Activated naive CD4-positive, alpha-beta T cell treated with anti-CD3 and anti-CD28 coated beads, Interleukin-2, amount 50 U/mL, for 24 hours (primary cell): ENCODE measurements at regions not wholly inside any gene's neighbourhood (a gene's known extent, or its start where the extent isn't known, plus 50 kb on each side); places are given as distances from the start of the nearest gene placed in this dataset.
"Not testable (repeated sequence)": the region's sequence is repeated elsewhere in the genome, so short reads cannot be mapped to it uniquely, and the experiment has no call there.

Experiments used
- H3K27ac Mint-ChIP-seq: one replicate; pipeline ENCODE4 v1.8.0; 2021; ENCODE audit warnings: mild to moderate bottlenecking, mixed read lengths
- H3K27me3 Mint-ChIP-seq: one replicate; pipeline ENCODE4 v1.8.0; 2021; ENCODE audit warnings: mixed read lengths
- H3K36me3 Mint-ChIP-seq: one replicate; pipeline ENCODE4 v1.8.0; 2021; ENCODE audit warnings: mixed read lengths
- H3K4me1 Mint-ChIP-seq: one replicate; pipeline ENCODE4 v1.8.0; 2021; ENCODE audit warnings: mixed read lengths
- H3K4me3 Mint-ChIP-seq: one replicate; pipeline ENCODE4 v1.8.0; 2021; ENCODE audit warnings: mild to moderate bottlenecking, mixed read lengths
- H3K9me3 Mint-ChIP-seq: one replicate; pipeline ENCODE4 v1.8.0; 2021; ENCODE audit warnings: mixed read lengths

DNA sequence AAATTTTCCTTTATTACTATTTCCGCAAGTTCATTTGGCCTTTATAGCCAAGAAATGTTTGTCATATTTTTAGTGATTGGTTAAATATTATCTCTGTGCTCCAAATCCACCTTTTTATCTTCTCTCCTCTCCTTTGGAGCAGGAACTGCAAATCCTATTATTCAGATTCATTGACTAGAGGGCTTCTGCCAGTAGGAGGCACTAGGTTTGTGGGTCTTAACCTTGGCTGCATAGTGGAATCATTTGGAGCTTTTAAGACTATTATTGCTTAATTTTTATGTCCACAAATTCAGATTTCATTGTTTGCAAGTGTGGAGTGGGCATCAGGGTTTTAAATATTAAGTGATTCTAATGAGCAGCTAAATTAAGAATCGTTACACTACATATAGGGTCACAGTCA is 75.3 kb upstream of the SYT10 start:
- no peak overlapping the region for H3K4me3 Mint-ChIP-seq
- H3K27ac Mint-ChIP-seq, result no peak overlapping the region
- no peaks in the 10 kb centered on the region for H3K9me3 Mint-ChIP-seq
- no peaks in the 10 kb centered on the region for H3K36me3 Mint-ChIP-seq
- peaks cover 2% of the 10 kb centered on the region for H3K27me3 Mint-ChIP-seq
- H3K4me1 Mint-ChIP-seq, result no peaks in the 10 kb centered on the region

DNA sequence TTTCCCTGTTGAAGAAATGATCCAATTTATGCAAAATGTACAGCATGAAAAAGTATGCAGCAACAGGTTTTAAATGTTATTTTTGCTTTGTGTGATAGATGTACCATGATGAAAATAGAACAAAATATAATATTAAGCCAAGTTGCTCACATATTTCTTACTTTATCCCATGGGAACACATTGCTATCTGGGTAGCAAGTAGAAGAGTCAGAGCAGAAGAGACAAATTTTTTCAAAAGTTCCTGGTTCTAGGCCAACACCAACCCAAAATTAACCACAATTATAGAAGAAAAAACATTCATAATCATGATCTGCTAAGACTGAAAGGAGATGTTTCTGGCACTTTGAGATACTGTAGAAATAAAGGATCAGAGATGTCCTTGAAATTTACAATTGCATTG is 79.9 kb upstream of the SYT10 start:
- Mint-ChIP-seq H3K9me3 (no peaks in the 10 kb centered on the region), H3K4me3 (no peak overlapping the region), H3K36me3 (no peaks in the 10 kb centered on the region), H3K27ac (no peak overlapping the region), H3K27me3 (peaks cover 2% of the 10 kb centered on the region), H3K4me1 (no peaks in the 10 kb centered on the region)

DNA sequence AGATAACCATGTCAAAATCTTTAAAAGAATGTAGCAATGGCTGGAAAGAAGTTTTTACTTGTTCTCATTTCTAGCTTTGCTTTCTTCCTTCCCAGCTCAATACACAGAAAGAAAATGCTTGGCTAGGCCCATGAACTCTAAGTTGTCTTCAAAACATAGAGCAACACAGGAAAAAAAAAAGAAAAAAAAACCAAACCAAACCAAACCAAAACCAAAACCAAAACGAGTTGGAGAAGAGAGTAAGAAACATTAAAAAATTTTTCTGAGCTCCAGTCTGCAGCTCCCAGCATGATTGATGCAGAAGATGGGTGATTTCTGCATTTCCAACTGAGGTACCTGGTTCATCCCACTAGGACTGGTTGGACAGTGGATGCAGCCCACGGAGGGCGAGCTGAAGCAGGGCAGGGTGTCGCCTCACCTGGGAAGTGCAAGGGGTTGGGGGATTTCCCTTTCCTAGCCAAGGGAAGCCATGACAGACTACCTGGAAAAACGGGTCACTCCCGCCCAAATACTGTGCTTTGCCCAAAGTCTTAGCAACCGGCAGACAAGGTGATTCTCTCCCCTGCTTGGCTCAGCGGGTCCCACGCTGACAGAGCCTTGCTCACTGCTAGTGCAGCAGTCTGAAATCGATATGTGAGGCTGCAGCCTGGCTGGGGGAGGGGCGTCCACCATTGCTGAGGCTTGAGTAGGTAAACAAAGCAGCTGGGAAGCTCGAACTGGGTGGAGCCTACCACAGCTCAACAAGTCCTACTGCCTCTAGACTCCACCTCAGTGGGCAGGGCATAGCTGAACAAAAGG is 81.1 kb upstream of the SYT10 start:
- not testable (repeated sequence) for H3K36me3 Mint-ChIP-seq, H3K4me3 Mint-ChIP-seq

DNA sequence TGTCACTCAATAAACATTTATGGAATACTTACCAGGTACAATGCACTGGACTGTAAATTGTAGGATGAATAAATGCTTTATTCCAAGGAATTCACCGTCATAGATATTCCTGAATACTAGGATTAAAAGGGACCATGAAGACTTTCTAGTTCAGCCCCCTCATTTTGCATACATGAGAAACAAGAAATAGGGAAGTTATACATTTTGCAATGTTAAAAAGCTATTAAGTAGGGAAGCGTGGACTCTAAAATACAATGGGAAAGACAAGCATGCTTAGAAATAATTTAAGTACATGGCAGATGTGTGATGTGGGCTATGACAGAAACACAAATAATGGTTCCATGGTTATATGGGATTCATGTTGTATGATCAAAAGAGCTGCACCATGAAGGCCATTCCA is 89.4 kb upstream of the SYT10 start:
- Mint-ChIP-seq H3K36me3 (no peaks in the 10 kb centered on the region), H3K4me3 (no peak overlapping the region), H3K27me3 (no peaks in the 10 kb centered on the region), H3K9me3 (no peaks in the 10 kb centered on the region), H3K27ac (no peak overlapping the region), H3K4me1 (no peaks in the 10 kb centered on the region)

More for the DNA sequence above, 81.1 kb upstream of the SYT10 start:
- H3K4me1 Mint-ChIP-seq, H3K27ac Mint-ChIP-seq, H3K9me3 Mint-ChIP-seq, H3K27me3 Mint-ChIP-seq: not testable (repeated sequence)

DNA sequence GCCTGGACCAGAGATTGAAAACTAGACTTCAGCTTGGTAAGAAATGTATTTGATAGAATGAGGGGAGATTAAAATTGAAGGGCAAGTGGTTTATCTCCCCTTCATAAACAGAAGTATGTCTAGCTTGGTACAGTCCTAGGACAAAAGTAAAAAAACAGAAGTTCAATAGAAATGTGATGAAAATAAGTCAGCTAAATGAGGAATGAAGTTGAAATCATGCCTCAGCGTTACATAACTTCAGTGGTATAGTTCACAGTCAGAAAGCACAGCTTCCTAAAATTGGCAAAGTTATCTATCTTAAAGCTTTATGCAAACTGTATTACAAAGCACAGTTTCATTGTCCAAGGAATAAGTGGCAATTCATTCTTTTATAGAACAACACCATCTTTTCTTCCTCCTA is 90.2 kb upstream of the SYT10 start:
- no peaks in the 10 kb centered on the region for H3K36me3 Mint-ChIP-seq
- no peak overlapping the region for H3K4me3 Mint-ChIP-seq
- no peak overlapping the region for H3K27ac Mint-ChIP-seq
- no peaks in the 10 kb centered on the region for H3K9me3 Mint-ChIP-seq
- H3K27me3 Mint-ChIP-seq, result no peaks in the 10 kb centered on the region
- H3K4me1 Mint-ChIP-seq, result no peaks in the 10 kb centered on the region

DNA sequence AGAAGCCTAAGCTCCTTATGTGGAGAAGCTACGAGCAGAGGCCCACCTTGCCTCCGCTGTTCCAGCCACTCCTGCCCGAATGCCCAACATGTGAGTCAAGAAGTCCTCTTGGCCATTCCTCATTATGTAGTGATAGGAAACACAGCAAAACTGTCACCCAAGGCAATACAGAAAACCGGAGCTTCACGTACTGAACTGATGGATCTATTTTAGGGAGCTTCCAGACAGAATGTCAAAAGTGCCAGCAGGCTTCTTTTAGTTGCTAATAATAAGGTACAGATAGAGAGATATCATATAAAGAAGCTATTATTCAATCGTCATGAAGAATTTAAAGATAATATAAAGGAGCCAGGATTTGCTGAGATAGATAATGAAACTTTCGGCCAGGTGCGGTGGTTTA is 91.6 kb upstream of the SYT10 start:
- Mint-ChIP-seq H3K27me3 (no peaks in the 10 kb centered on the region), H3K4me1 (no peaks in the 10 kb centered on the region), H3K27ac (no peak overlapping the region), H3K36me3 (no peaks in the 10 kb centered on the region), H3K4me3 (no peak overlapping the region), H3K9me3 (no peaks in the 10 kb centered on the region)

DNA sequence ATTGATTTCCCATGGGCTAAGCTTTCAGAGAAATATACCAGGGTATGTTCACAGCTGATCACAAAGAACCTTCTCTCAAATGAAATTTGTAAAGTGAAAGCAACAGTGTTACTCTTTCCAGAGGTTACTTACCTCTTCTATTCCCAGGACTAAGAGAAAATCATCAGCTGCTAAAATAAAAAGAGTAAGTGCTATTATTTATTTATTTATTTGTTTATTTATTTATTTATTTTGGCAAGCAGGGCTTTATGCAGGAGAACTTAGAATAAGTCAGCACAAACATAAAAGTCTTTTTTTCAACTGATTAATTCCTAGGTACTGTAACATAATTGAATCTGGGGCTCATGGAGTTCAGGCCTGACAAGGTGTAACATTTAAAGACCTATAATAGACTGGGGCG is 93.9 kb upstream of the SYT10 start:
- H3K36me3 Mint-ChIP-seq, result no peaks in the 10 kb centered on the region

DNA sequence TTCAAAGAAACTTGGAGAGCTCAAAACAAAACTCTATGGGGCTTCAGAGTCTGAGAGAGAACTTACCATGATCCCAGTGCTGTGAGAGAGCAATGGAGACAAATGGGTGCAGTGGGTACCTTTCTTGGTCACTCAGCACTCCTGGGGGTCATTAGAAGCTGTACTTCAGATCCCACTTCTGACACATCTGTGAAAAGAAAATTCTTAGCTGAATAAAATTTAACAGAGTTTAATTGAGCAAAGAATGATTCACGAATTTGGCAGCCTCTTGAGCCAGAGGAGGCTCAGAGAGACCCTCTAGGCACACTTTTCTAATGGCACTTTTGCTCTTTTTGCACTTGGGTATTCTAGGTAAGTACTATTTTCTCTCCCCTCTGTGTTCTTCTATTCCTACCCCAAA is 96.8 kb upstream of the SYT10 start:
- H3K27ac Mint-ChIP-seq, result no peak overlapping the region
- H3K4me3 Mint-ChIP-seq, result no peak overlapping the region
- H3K27me3 Mint-ChIP-seq, result no peaks in the 10 kb centered on the region
- no peaks in the 10 kb centered on the region for H3K36me3 Mint-ChIP-seq
- no peaks in the 10 kb centered on the region for H3K4me1 Mint-ChIP-seq
- H3K9me3 Mint-ChIP-seq, result peaks cover 5% of the 10 kb centered on the region

More for the DNA sequence above, 93.9 kb upstream of the SYT10 start:
- Mint-ChIP-seq H3K9me3 (no peaks in the 10 kb centered on the region), H3K27ac (no peak overlapping the region), H3K27me3 (no peaks in the 10 kb centered on the region), H3K4me3 (no peak overlapping the region), H3K4me1 (no peaks in the 10 kb centered on the region)

DNA sequence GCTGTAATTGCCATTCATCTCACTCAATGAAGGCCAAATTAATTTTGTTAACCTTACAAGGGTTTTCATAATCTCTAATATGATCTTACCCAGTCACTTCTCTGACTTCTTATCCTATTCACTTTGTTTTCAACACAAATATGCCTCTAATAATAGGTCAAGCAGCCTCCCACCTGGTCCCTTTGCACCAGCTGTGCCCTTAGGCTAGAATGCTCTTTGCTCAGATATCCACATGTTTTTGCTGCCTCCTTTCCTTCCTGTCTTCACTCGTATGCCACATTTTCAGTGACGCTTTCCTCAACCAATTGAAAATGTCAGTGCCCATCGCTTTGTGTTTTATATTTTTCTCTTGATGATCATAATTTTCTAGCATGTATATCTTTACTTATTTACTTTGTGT is 106.4 kb upstream of the SYT10 start:
- Mint-ChIP-seq H3K36me3 (no peaks in the 10 kb centered on the region), H3K4me1 (no peaks in the 10 kb centered on the region), H3K9me3 (peaks cover 9% of the 10 kb centered on the region), H3K27me3 (no peaks in the 10 kb centered on the region), H3K4me3 (no peak overlapping the region), H3K27ac (no peak overlapping the region)

DNA sequence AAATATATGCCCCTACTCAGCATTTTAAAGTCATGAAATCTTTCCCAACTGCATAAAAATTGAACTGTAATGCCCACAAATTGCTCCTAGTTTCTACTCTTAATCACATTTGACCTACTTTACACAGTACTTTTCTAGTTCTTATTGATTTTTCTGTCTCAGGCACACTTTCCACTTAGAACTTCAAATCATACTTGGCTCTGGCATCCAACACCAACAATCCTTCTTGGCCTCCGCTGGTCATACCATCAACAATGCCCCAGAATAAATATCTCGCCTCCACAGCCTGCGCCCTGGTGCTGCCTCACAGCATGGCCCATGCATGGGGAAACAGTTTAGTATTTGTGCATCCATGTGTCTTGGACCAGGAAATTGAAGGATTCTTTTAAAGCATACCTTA is 107.5 kb upstream of the SYT10 start:
- Mint-ChIP-seq H3K4me1 (no peaks in the 10 kb centered on the region), H3K9me3 (peaks cover 4% of the 10 kb centered on the region), H3K4me3 (no peak overlapping the region), H3K27ac (no peak overlapping the region), H3K36me3 (no peaks in the 10 kb centered on the region), H3K27me3 (no peaks in the 10 kb centered on the region)

DNA sequence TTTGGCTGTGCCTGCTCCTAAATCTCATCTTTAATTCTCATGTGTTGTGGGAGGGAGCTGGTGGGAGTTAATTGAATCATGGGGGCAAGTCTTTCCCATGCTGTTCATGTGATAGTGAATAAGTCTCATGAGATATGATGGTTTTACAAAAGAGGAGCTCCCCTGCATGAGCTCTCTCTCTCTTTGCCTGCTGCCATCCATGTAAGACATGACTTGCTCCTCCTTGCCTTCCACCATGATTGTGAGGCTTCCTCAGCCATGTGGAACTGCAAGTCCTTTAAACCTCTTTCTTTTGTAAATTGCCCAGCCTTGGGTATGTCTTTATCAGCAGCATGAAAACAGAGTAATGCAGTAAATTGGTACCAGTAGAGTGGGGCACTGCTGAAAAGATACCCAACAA is 110.6 kb upstream of the SYT10 start:
- not testable (repeated sequence) for H3K27ac Mint-ChIP-seq, H3K27me3 Mint-ChIP-seq, H3K9me3 Mint-ChIP-seq, H3K4me1 Mint-ChIP-seq, H3K4me3 Mint-ChIP-seq, H3K36me3 Mint-ChIP-seq

DNA sequence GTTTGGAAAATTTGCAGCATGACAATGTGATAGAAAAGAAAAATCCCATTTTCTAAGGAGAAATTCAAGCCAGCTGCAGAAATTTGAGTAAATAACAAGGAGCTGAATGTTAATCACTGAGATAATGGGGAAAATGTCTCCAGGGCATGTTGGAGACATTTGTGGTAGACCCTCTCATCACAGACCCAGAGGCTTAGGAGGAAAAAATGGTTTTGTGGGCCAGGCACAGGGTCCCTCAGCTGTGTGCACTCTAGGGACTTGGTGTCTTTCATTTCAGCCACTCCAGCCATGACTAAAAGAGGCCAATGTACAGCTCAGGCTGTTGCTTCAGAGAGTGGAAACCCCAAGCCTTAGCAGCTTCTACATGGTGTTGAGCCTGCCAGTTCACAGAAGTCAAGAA is 111.4 kb upstream of the SYT10 start:
- peaks cover 4% of the 10 kb centered on the region for H3K9me3 Mint-ChIP-seq
- H3K27me3 Mint-ChIP-seq, result no peaks in the 10 kb centered on the region
- H3K27ac Mint-ChIP-seq, result no peak overlapping the region
- no peak overlapping the region for H3K4me3 Mint-ChIP-seq
- no peaks in the 10 kb centered on the region for H3K36me3 Mint-ChIP-seq
- H3K4me1 Mint-ChIP-seq, result no peaks in the 10 kb centered on the region

DNA sequence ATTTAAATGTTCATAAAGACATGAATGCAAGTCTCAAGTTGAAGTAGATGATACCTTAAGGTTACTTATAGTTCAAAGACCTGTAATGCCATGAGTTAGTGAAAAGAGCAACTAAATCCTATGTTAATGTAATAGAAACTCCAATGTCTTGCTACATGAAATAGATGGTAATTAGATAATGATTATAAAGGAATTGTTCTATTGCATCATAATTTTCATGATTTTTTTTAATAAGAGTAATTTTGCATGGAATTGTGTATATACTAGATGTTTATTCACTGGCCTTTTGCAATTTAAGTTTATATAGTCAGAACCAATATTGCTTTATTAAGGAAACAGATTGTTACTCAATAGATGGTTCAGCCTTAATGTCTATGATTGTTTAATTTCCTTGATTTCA is 115.5 kb upstream of the SYT10 start:
- Mint-ChIP-seq H3K4me1 (no peaks in the 10 kb centered on the region), H3K4me3 (no peak overlapping the region), H3K27me3 (no peaks in the 10 kb centered on the region), H3K9me3 (peaks cover 11% of the 10 kb centered on the region), H3K36me3 (no peaks in the 10 kb centered on the region), H3K27ac (no peak overlapping the region)

DNA sequence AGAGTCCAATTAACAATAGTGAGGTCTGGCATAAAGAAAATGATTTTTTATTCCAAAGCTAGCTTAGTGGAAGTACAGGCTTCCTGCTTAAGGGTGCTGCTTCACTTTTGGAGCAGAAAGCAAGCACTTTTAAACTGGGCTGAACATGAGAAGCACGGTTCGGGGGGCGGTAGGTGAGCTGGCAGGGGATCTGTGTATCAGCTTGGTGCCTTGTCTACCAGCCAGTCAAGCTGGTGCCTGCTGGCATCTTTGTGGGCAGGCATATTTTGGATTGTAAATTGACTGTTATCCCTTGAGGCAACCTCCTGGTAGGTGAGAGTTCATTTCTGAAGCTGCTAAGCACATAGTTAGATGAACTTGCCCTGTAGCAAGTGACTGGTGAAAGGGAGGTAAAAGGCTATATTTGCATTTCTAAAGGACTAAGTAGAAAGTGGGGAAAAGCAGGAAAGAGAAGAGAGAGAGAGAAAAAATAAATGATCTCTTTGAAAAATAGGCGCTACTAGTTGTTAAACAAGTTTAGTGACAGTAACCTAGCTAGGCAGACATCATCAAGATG is 121.1 kb upstream of the SYT10 start:
- Mint-ChIP-seq H3K36me3 (no peaks in the 10 kb centered on the region), H3K27ac (no peak overlapping the region), H3K4me3 (no peak overlapping the region), H3K27me3 (no peaks in the 10 kb centered on the region), H3K9me3 (peaks cover 17% of the 10 kb centered on the region), H3K4me1 (no peaks in the 10 kb centered on the region)

DNA sequence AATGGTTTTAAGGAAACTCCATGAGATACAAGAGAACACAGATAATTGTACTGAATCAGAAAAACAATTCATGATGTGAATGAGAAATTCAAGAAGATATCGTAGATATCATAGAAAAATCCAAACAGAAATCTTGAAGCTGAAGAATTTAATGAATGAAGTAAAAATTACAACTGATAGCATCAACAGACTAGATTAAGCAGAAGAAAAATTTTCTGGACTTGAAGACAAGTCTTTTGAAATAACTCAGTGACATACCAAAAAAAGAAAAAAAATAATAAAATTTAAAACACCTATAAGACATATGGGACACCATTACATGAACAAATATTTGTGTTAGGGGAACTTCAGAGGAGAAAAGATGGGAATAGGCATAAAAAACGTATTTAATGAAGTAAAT is 122.8 kb upstream of the SYT10 start:
- no peaks in the 10 kb centered on the region for H3K4me1 Mint-ChIP-seq
- H3K36me3 Mint-ChIP-seq, result no peaks in the 10 kb centered on the region
- H3K27me3 Mint-ChIP-seq, result no peaks in the 10 kb centered on the region
- H3K4me3 Mint-ChIP-seq, result no peak overlapping the region
- H3K9me3 Mint-ChIP-seq, result peaks cover 11% of the 10 kb centered on the region
- no peak overlapping the region for H3K27ac Mint-ChIP-seq

DNA sequence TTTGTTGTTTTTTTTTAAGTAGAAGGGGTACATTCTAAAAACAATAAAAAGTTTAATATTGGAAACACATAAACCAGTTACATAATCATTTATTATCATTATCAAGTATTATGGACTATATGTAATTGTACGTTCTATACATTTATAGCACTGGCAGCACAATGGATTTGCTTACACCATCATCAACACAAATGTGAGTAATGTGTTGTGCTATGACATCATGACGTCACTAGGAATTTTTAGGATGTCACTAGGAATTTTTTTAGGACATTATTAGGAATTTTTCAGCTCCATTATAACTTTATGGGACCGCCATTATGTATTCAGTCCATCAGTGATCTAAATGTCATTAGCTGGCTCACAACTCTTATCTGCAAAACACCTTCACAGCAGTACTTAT is 126.8 kb upstream of the SYT10 start:
- Mint-ChIP-seq H3K9me3 (peaks cover 11% of the 10 kb centered on the region), H3K27me3 (no peaks in the 10 kb centered on the region), H3K27ac (no peak overlapping the region), H3K4me1 (no peaks in the 10 kb centered on the region), H3K36me3 (no peaks in the 10 kb centered on the region), H3K4me3 (no peak overlapping the region)

DNA sequence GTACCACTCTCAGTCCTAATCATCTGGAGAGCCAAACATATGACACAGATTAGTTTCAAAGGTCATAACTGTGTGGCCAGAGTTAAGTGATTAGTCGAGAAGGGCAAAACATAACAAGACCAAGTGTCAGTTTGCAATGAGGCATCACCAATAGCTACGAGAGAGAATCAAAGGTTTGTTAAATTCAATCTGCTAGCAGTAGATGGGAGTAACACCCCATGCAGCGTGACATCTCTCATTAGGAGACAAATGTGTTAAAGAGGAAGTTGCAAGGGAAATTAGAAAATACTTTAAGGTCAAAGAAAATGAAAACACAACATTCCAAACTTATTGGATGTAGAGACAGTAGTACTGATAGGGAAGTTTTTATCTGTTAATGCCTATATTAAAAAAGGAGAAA is 135.7 kb upstream of the SYT10 start:
- no peak overlapping the region for H3K27ac Mint-ChIP-seq
- H3K9me3 Mint-ChIP-seq, result peaks cover 6% of the 10 kb centered on the region
- no peak overlapping the region for H3K4me3 Mint-ChIP-seq
- no peaks in the 10 kb centered on the region for H3K36me3 Mint-ChIP-seq
- no peaks in the 10 kb centered on the region for H3K27me3 Mint-ChIP-seq
- no peaks in the 10 kb centered on the region for H3K4me1 Mint-ChIP-seq
